ENCODE measurements at regions not wholly inside any gene's neighbourhood (a gene's known extent, or its start where the extent isn't known, plus 50 kb on each side); places are given as distances from the start of the nearest gene placed in this dataset.

DNA sequence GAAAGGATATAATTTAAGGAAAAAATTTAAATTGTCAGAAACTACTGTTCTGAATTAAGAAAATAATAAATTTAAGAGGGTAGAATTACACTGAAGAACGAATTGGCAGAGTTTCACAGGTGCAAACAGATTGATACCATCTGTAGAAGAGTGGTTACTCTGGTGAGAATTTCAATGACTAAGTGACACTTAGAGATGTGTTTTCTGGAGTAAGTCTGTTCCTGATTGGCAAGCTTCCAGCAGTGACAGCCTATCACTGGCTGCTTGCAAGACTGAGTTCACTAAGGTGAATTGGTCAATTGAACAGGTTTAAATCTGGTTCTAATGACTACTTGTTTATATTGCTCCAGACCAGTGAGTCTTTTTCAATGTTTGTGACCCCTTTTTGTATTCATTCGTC lies 838.2 kb upstream of the RGS18 start:
- no peaks in the 10 kb centered on the region for H3K9me1 ChIP-seq (ENCODE audit: insufficient read depth, low read length)
- no peaks in the 10 kb centered on the region for H4K20me1 ChIP-seq (ENCODE audit: insufficient read depth, low read length)
- no peak overlapping the region for H3K4ac ChIP-seq (ENCODE audit: low read depth, low read length)
- BruUV-seq (replicated peaks) = no TSS peak
- ChIA-PET CTCF (no interaction called here), POLR2A (ENCODE audit: unreplicated experiment) (no interaction called here)
- no peak overlapping the region for H2BK15ac ChIP-seq (ENCODE audit: low read depth, low read length)
- no peaks in the 10 kb centered on the region for H3K4me1 ChIP-seq (ENCODE audit: control insufficient read depth, insufficient read depth, low read length)
- no peak overlapping the region for H3K9ac ChIP-seq (ENCODE audit: low read depth, low read length)
- no peak overlapping the region for H3K27ac ChIP-seq (ENCODE audit: insufficient read depth, low read length)
- no peak overlapping the region for H2BK20ac ChIP-seq (ENCODE audit: low read depth, low read length)
- H2AK9ac ChIP-seq (replicated peaks; ENCODE audit: low read depth, low read length, poor library complexity) = no peak overlapping the region
- no peaks in the 10 kb centered on the region for H3K36me3 ChIP-seq (ENCODE audit: control insufficient read depth, insufficient read depth, low read length)
- H3K23ac ChIP-seq (ENCODE audit: low read depth, low read length) = no peak overlapping the region
- H3K14ac ChIP-seq (replicated peaks; ENCODE audit: low read depth, low read length) = no peak overlapping the region
- H3K27me3 ChIP-seq (ENCODE audit: control insufficient read depth, insufficient read depth, low read length) = no peaks in the 10 kb centered on the region
- H3K18ac ChIP-seq (ENCODE audit: low read depth, low read length) = no peak overlapping the region
- H2BK120ac ChIP-seq (ENCODE audit: low read depth, low read length) = no peak overlapping the region
- in situ Hi-C loops (cut with MboI; ENCODE audit: low sequenced_read_pairs) = no loop called here
- DNase-seq = no peak
- intact Hi-C loops (cut with micrococcal nuclease) = no loop called here
- no peak overlapping the region for H4K91ac ChIP-seq (ENCODE audit: insufficient read depth, low read depth, low read length)
- H4K8ac ChIP-seq (ENCODE audit: low read depth in 2 of 2, low read length in 2 of 2) = no peak overlapping the region
- TF ChIP-seq RAD21 (IDR thresholded peaks at IDR 0.05; ENCODE audit: low read length) (no peak), CTCF (conservative IDR thresholded peaks at IDR 0.05; ENCODE audit: low read depth, low read length) (no peak), MXI1 (IDR thresholded peaks at IDR 0.05; ENCODE audit: borderline replicate concordance, low read depth, low read length) (no peak), POLR2A (IDR thresholded peaks at IDR 0.05; ENCODE audit: low read depth, low read length) (no peak), NFE2L2 (IDR thresholded peaks at IDR 0.05; ENCODE audit: low read depth, low read length) (no peak), BHLHE40 (IDR thresholded peaks at IDR 0.05; ENCODE audit: low read depth, low read length) (no peak), MAZ (IDR thresholded peaks at IDR 0.05; ENCODE audit: borderline replicate concordance, low read depth, low read length) (no peak), MAFK (IDR thresholded peaks at IDR 0.05; ENCODE audit: low read depth, low read length) (no peak), RCOR1 (IDR thresholded peaks at IDR 0.05; ENCODE audit: insufficient replicate concordance, low read length) (no peak), CHD1 (IDR thresholded peaks at IDR 0.05; ENCODE audit: low read depth, low read length) (no peak), RFX5 (IDR thresholded peaks at IDR 0.05; ENCODE audit: low read depth, low read length) (no peak), FOS (IDR thresholded peaks at IDR 0.05; ENCODE audit: low read depth, low read length) (no peak), SMC3 (IDR thresholded peaks at IDR 0.05; ENCODE audit: low read depth, low read length) (no peak), CEBPB (IDR thresholded peaks at IDR 0.05; ENCODE audit: low read depth, low read length) (no peak)
- TF ChIP-seq, protein P1, sequence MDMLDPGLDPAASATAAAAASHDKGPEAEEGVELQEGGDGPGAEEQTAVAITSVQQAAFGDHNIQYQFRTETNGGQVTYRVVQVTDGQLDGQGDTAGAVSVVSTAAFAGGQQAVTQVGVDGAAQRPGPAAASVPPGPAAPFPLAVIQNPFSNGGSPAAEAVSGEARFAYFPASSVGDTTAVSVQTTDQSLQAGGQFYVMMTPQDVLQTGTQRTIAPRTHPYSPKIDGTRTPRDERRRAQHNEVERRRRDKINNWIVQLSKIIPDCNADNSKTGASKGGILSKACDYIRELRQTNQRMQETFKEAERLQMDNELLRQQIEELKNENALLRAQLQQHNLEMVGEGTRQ (IDR thresholded peaks at IDR 0.05; ENCODE audit: low read depth, low read length) = no peak
- TF ChIP-seq, protein P2, sequence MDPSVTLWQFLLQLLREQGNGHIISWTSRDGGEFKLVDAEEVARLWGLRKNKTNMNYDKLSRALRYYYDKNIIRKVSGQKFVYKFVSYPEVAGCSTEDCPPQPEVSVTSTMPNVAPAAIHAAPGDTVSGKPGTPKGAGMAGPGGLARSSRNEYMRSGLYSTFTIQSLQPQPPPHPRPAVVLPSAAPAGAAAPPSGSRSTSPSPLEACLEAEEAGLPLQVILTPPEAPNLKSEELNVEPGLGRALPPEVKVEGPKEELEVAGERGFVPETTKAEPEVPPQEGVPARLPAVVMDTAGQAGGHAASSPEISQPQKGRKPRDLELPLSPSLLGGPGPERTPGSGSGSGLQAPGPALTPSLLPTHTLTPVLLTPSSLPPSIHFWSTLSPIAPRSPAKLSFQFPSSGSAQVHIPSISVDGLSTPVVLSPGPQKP (IDR thresholded peaks at IDR 0.05; ENCODE audit: borderline replicate concordance, low read depth, low read length) = no peak
- WGBS, 2 experiments (ENCODE audit: extremely low coverage in 2 of 2, insufficient read length in 1 of 2) = no CpG with 5 or more reads among the region's 2 CpGs
- no peak overlapping the region for H2AFZ ChIP-seq (replicated peaks; ENCODE audit: low read length, poor library complexity)
- no peak overlapping the region for H3K4me2 ChIP-seq (ENCODE audit: low read depth, low read length)
- no peak overlapping the region for H3K56ac ChIP-seq (ENCODE audit: extremely low read depth, insufficient read depth, low read length)
- no peak overlapping the region for H2AK5ac ChIP-seq (ENCODE audit: low read depth, low read length)
- H3K9me3 ChIP-seq (ENCODE audit: control insufficient read depth, insufficient read depth, low read length) = no peaks in the 10 kb centered on the region
- H3K4me3 ChIP-seq (ENCODE audit: insufficient read depth, low read depth, low read length) = no peak overlapping the region
- H4K5ac ChIP-seq (ENCODE audit: low read depth, low read length) = no peak overlapping the region
- H3K79me1 ChIP-seq (ENCODE audit: low read depth in 1 of 2, low read length in 2 of 2) = no peaks in the 10 kb centered on the region
- ATAC-seq (ENCODE audit: low read depth) = no peak
- dilution Hi-C loops (cut with HindIII; ENCODE audit: low sequenced_read_pairs, unreplicated experiment) = no loop called here
- H2BK5ac ChIP-seq (ENCODE audit: low read depth, low read length, poor library complexity, severe bottlenecking) = no peak overlapping the region

Measured in IMR-90 (cell line).